GM18867 (cell line): ENCODE measurements at regions not wholly inside any gene's neighbourhood (a gene's known extent, or its start where the extent isn't known, plus 50 kb on each side); places are given as distances from the start of the nearest gene placed in this dataset.

ENCODE experiments used
- ATAC-seq: cut with Tn5 transposase; IDR thresholded peaks from one replicate; pipeline ENCODE4 v1.9.1; 2021; ENCODE audit warnings: mild to moderate bottlenecking, moderate library complexity; ENCODE audit not compliant: unreplicated experiment

DNA sequence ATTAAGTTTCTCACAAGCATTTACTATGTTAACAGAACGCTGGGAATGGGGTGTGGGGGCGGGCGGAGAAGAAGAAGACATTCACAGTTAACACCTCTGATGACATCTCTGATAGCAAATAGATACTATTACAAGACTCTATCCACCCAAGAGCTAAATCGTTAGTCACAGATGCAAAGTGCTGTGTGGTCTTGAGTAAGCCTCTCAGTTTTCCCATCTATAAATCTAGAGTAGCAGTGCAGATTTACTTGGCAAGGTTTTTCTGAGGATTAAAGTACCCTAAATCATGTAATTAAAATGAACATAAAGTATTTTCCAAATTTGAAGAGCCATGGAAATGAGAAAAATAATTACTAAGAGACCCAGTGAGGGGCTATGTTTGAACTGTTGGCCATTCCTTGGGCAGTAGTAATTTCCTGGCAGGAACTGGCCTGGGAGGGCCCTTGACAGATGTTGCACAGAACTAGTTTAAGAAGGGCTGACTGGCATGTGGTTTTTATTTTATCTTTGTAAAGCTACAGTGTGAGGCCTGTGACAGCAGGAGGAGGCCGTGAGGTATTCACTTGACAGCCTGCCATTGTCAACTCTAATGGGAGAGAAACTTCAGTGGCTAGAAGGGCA lies 58.7 kb upstream of the APOBEC4 start:
- no peak for ATAC-seq

DNA sequence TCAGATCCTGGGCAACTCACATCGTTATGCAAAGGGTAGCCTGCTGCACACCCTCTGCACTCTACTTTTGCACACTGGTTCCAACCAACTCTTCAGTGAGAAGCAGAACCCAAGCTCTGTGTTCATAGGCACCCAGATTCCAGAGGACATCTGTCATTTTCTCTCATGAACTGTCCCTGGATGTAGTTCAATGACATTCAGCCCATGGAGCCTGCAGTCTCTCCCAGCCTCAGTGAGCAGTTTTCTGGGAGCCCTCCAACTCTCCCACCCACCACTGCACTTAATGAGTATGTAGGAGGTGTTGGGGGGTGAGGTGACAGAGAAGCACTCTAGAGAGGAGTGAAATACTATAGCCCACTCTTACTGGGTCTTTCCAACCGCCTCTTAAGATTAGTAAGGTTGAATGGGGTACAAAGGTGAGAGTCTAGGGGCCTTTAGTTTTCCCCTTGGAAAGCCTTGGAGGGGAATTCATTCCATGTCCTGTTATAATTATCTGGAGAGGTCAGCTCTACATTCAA lies 58.1 kb upstream of the APOBEC4 start:
- ATAC-seq = no peak

DNA sequence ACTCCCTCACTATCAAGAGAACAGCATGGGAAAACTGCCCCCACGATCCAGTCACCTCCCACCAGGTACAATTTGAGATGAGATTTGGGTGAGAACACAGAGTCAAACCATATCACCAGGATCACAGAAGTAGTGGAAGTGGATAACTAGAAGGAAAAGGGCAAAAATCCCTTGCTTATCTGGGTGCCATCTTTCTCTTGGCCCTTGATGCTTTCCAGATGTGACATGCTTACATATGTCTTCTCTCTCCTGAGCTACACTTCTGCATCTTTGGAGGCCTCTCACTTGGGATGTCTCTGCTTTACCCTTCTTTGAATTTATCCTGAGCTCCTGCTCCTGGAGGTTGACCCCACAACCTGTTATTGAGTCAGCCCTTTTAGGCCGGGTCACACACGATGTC lies 57.6 kb upstream of the APOBEC4 start:
- no peak for ATAC-seq

DNA sequence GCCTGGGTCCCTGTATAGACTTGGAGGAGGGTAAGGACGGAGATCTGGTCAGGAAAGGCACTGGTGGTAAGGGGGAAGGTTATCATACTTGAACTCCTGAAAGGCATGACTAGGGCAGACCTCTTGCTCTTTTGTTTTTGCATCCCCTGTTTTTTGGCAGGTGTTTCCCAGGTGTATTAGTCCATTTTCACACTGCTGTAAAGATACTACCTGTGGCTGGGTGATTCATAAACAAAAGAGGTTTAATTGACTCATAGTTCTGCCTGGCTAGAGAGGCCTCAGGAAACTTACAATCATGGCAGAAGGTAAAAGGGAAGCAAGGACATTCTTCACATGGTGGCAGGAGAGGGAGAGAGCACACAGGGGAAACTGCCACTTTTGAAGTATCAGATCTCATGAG lies 57.2 kb upstream of the APOBEC4 start:
- ATAC-seq = no peak

DNA sequence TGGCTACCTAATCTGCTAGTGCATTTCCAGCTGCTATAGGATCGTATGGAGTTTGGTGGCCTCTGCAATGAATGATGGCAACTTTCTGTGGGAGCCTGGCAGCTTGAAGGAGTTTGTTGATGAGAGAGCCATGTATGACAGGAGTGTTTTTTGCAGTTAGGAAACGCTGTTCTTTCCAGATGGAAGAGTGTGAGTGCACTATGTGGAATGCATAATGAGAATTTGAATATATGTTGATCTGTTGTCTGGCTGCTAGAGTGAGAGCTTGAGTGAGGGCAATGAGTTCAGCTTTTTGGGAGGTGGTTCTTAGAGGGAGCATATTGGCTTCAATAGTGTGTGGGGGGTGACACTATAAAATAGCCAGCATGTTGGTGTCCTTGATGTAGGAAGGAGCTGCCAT lies 51.0 kb upstream of the APOBEC4 start:
- ATAC-seq = no peak
